K562 (cell line): ENCODE measurements at regions not wholly inside any gene's neighbourhood (a gene's known extent, or its start where the extent isn't known, plus 50 kb on each side); places are given as distances from the start of the nearest gene placed in this dataset.

Experiments used
- U2AF2 ChIP-seq: fragments of 200-400 bp; formaldehyde crosslinking; optimal IDR thresholded peaks from 2 replicates; pipeline ENCODE3; 2017; ENCODE audit warnings: low read depth, mild to moderate bottlenecking, low read length
- ZNF318 ChIP-seq, 2 experiments: fragments of 450-650 bp; IDR thresholded peaks; 2 replicates each; pipeline ENCODE4 v1.6.1; 2016; ENCODE audit warnings: mild to moderate bottlenecking in 2 of 2, borderline replicate concordance in 1 of 2, low read depth in 1 of 2, moderate library complexity in 1 of 2
- ZNF75A ChIP-seq: fragments of 450-650 bp; formaldehyde crosslinking; IDR thresholded peaks from 2 replicates; pipeline ENCODE4 v1.4.0; 2020; ENCODE audit warnings: mild to moderate bottlenecking

GRCh38 chr3:77913524-77914174, 873.8 kb downstream of the ROBO2 start (continued):
- TF ChIP-seq ZNF318 (IDR thresholded peaks at IDR 0.05; ENCODE audit: borderline replicate concordance in 1 of 2, low read depth in 1 of 2) (no peak), ZNF75A (no peak), U2AF2 (no peak)
- TF ChIP-seq, all 486 proteins: peak for 0
